HG02938 (cell line): ENCODE measurements at regions not wholly inside any gene's neighbourhood (a gene's known extent, or its start where the extent isn't known, plus 50 kb on each side); places are given as distances from the start of the nearest gene placed in this dataset.

Experiments
- ATAC-seq: cut with Tn5 transposase; IDR thresholded peaks from one replicate; pipeline ENCODE4 v1.9.1; 2021; ENCODE audit warnings: mild to moderate bottlenecking, moderate library complexity; ENCODE audit not compliant: unreplicated experiment

DNA sequence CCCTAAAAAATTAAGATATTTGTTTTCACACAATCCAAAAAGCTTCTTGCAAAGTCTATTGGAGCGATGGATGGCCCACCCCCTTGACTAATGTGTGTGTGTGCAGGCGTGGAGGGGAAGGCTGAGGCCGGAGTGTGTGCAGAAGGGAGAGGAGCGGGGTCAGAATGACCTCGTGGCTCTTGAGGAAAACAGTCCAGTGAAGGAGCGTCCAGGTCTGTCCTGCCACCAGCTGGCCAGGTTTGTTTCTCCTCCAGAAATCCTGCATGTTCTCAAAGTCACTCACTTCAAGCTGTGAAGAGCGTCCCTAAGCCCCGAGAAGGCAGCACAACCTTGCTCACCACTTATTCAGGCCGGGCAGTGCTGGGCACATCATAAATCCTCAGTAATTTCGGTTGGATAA, 69.5 kb upstream of the SSX2IP start:
- no peak for ATAC-seq

DNA sequence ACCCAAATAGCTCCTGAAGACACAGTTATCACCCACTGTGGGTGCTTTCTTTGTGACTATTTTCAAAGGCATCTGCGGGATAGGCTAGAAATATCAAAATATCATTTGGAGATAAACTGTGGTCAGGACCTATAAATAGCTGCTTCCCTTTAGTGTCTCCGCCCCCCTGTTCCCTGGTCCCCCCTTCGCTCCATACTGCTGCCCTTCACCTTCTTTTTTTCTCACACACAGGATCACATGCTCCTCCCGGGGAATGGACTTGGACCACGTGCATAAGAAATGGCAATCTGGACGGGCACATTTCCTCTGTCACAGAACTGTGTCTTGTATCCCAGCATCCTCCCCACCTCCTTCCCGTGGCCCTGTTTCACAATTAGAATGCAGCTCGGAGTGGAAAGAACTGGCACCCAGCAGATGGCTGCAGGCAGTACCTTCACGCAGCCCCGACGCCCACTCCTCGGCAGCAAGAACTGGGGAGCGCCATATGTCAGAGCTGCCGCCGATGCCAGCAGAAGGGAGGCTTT, 68.8 kb upstream of the SSX2IP start:
- ATAC-seq = no peak

DNA sequence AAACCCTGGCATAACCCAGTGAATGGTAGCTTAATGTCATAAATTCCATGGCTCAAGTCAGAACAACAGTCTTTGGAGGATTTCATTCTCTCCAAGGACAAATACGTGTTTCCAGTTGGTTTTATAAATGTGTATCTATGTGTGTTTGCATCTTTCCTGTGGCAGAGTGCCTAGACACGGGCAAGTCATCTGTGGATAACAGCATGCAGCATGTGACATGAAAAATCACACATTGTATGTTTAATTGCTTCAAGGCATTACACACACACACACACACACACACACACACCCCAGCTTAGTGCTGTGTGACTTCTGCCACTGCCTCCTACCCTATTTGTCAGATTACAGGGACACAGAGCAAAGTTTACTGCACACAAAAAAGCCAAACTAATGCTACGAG, 68.2 kb upstream of the SSX2IP start:
- no peak for ATAC-seq

DNA sequence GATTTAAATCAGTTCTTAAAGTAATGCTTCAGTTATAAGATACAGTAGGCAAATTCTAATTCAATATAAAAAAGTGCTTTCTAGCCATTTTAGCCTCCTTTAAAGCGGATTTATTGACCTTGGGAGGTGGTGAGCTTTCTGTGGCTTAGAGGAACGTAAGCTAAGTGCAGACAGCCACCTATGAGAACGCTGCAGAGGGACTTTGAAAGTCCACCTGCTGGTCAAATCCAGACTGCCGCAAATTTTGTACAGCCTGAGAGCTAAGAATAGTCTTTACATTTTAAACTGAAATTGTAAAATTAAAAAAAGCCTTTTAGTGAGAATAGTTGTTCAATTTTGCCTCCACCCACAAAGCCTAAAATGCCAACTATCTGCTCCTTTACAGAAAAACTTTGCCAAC, 67.0 kb upstream of the SSX2IP start:
- ATAC-seq = no peak

DNA sequence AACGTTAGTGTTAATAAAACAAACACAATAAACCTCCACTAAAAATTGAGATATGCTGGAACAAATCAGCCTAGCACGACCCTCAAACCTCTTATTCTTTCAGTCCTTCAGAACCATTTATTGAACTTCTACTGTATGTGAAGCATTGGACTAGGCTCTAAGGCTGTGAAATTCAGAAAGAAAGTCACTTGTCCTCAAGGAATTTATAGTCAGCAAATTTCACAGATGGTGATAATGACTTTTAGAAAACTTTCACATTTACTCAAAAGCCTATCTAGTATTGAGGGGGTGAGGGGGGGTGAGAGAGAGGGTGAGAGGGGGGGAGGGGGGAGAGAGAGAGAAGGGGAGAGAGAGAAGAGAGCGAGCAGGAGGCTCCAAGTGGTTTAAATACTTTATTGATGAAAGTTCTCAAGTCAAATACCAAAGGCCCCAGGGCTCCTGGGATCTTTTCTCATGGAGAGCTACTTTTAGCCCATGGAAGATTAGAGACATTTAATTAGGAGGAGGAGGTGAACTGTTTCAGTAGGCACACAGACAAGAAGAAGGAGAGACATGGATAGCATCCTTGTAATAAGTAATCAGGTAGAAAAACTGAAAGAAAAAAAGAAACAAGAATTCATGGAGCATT, 66.3 kb upstream of the SSX2IP start:
- ATAC-seq = no peak

DNA sequence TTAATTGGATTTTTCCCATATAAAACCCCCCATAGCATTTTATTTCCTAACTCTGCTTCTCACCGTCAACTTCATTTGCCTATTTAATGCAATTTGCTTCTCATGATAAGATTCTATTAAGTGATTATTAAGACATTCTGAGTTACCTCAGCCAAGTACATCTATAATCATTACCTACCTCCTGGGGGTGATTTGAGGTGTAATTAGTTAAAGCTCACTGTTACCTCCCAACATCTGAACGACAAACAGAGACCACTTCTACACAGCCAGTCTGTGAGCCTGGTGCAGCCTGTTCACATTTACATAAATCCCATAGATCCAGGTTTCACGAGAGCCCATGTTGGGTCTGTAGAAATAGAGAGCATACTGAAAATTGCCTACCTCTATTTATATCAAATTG, 65.7 kb upstream of the SSX2IP start:
- ATAC-seq = no peak

DNA sequence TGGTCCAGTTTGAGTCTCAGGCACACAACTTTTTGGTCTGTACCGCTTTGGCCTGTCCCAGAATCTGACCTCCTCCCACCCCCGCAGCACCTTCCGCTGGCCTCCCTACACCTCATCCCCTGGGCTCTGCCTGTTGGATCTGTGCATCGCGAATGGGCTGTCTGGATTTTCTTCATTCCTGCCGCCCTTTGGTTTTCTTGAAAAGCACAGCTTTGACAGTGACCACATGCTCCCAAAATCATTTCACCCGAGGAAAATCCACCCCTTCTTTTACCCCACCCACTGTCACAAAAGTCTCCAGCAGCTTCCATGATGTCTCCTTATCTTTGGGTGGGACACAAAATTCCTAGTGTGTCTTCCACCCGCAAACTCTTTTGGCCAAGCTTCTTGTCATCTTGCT, 65.0 kb upstream of the SSX2IP start:
- ATAC-seq = no peak

DNA sequence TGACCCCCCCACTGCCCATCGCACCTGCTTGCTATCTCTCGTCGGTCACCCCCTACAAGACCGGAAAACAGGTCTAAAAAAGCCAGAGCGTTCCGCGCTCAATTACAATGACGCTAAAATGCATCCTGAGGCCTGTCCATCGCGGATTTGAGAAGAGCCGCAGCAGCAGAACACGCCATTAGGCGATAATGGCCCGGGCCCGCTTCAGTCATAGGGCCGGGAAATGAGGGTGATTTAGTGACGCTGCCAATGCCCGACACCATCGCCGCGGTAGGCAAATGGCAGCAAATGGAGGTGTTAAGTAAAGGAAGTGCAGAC, 64.1 kb upstream of the SSX2IP start:
- ATAC-seq = no peak

DNA sequence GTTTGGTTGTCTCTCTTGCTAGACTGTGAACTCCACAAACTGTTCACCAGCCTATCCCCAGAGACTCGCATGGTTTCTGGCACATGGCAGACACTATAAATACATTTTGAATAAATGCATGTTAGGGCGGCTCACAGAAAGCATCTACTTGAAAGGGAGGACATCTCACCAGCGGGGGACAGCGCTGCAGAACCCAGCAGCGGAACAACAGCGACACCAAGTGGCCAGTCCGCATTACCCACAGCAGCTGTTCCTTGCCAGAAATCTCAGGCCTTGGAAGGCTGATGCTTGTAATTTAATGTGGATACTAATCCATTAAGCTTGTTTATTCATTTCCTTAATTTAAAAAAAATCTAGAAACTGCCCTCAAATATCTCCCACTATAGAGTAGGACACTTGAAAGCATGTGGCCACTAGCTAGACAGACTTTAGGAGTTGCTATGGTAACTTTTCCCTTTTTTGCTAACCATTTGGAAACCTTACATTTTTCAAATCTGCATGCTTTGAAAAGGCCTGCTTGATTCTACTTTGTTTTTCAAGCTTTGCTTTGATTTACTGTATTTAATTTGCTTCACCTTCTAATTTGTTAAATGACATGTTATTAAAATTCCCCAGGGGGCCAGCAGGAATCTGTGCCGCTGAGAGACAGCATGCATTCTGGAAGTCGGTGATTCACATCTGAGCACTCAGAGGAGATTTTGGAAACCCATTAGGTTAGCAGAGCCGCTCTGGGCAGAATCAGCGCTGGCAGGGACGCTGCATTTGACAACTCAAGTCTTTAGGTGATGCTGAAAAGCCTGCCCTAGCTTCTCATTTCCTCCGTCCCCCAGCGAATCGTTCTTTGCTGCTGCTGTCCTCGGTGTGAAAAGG, 63.5 kb upstream of the SSX2IP start:
- peak; percentile 68 for ATAC-seq

DNA sequence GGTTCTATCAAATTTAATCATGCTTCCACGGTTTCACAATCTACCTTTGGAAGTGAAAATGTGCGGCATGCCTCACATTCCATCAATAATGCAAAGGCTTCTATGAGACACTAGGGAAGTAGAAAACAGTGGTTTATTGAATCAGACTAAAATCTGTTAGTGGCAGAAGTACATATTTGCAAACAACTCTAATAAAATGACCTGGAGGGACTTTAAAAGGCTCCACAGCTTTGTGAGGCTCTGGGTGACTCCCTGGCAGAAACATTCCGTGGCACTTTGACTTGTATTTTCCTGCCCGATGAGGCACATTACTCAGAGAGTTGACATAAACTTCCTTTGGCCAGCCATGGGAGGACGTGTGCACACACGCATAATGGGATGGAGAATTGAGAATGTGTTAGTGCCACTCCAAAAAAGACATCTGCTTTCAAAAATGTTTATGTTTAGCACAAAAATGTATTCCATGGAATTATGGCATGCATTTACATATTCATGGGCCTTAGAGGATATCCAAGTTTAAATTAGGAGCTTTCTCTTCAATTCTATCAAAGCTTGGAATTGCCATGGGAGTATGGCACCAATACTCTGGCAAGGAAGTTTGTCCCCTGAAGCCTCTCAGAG, 60.0 kb upstream of the SSX2IP start:
- ATAC-seq = no peak

DNA sequence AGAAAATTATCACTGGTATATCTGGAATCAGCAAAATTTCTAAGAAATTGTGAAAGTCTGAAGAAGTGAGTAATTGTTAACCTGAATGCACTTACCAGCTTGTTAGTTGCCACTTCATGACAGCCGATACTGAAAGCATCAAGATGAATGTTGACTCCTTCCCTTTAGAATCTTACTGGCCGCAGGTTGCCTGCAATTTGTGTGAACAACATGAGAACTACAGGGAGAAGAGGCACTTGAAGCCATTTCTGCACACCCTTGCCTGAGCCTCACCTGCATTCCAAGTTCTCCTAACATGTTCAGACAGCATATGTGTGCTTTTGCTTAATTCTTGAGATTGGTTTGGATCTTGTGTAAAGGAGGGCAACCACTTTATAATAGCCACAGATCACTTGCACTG, 59.2 kb upstream of the SSX2IP start:
- ATAC-seq = no peak

DNA sequence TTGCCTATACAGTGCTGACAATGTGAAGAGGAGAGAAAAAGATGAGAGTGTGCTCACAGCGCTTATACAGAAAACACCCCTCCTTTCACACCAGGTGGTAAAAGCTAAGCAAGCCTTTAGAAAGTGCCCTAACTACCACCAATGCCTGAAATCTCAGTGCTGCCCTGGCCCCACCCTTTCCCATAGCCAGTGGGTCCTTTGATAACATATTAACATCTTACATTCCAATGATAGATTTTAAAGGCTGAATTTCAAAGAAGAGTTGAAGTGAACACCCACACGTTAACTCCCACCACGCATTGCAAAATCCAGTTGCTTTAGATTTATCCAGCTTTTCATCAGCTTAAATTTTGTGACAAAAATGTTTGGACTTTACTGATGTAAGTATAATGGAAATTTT, 58.1 kb upstream of the SSX2IP start:
- no peak for ATAC-seq

DNA sequence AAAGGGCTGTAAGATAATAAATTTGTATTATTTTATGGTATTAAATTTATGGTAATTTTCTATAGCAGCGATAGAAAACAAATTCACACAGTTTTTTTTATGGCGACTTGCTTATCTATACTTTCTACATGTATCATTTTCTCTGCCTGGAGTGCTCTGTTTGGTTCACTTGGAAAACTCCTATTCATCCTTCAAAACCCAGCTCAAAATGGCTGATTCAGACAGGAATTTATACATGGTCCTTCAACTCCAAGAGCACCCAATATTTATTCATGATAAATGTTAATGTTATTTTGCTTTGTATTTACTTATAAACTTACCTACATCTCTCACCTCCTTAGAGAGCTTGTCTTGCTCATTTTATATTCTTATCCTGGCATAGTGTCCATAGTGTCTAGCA, 55.6 kb upstream of the SSX2IP start:
- no peak for ATAC-seq

DNA sequence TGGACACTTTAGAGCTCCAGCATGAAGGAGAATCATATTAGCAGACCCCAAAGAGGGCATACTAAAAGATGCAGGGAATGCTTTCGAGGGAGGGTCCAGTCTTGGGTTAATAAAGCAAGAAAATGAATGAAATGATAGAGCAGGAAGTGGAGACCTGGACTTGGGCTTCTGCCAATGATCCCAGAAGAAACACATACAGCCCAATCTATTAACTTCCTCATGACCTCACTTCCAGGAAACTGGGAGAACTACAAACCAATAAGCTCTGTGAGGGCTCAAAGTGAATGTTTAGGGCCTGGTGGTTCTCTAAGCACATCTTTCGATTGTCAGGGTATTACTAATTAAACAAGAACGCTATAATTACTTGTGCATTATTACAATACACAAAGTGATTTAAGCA, 53.6 kb upstream of the SSX2IP start:
- no peak for ATAC-seq

DNA sequence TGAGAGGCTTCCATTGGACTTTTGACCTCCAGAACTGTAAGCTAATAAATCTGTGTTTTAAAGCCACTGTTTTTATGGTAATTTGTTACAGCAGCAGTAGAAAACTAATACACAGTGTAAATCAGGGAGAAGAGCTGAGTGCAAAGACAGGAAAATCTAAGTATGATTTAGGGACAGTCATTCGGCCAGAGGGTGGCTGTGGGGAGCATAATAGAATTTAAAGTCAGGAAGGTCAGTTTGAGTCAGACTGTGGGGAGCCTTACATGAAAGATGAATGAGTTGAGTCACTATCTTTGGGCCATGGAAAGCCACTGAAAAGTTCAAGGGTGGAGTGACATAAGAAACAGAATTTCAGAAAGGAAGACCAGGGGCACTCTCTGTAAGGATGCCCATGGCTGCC, 52.4 kb upstream of the SSX2IP start:
- peak; percentile 67 for ATAC-seq

DNA sequence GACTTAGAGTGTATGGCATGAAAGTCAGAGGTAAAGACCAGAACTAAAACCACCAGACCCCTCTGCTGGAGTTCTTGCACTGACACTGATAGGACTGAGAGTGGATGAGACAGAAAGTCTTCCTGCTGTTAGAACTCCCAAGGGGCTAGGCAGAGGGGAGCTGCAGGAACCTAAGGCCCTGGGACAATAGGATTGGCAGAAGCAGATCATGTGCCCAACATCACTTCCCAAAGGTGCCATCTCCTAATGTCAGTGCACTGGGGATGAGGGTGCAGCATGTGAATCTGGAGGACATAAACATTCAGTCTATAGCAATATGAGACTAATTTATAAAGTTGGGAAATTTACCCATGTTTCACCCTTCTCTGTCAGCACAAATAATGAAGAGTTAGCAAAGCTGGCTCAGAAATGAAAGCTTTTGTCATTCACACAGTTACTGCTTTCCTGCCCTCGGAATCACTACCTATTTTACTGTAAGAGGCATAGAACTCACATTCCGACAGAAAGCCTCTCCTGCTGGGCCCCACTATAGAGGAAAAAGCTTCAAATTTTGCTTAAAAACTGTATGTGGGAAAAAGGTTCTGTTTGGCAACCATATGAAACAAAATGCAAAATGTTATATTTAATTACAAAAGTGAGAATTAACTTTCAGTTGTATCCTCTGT, 49.9 kb upstream of the SSX2IP start:
- ATAC-seq = no peak
